GM19043 (cell line): ENCODE measurements at regions not wholly inside any gene's neighbourhood (a gene's known extent, or its start where the extent isn't known, plus 50 kb on each side); places are given as distances from the start of the nearest gene placed in this dataset.
"Not testable (repeated sequence)": the region's sequence is repeated elsewhere in the genome, so short reads cannot be mapped to it uniquely, and the experiment has no call there.

ENCODE experiments used
- ATAC-seq: cut with Tn5 transposase; IDR thresholded peaks from one replicate; pipeline ENCODE4 v1.9.1; 2021; ENCODE audit warnings: low read depth; ENCODE audit not compliant: unreplicated experiment

- ATAC-seq, result not testable (repeated sequence)
These were observed 394.0 kb upstream of the SLC10A2 start for GRCh38 chr13:103460246-103460645.

GRCh38 chr13:103457050-103457449 lies 390.8 kb upstream of the SLC10A2 start:
- not testable (repeated sequence) for ATAC-seq

- no peak for ATAC-seq
These were observed 385.4 kb upstream of the SLC10A2 start for GRCh38 chr13:103451656-103452055.

- ATAC-seq, result no peak
These were observed 377.4 kb upstream of the SLC10A2 start for GRCh38 chr13:103443604-103444003.

- no peak for ATAC-seq
These were observed 371.4 kb upstream of the SLC10A2 start for GRCh38 chr13:103437651-103438050.

- no peak for ATAC-seq
These were observed 369.9 kb upstream of the SLC10A2 start for GRCh38 chr13:103436057-103436654.

GRCh38 chr13:103431856-103432255 lies 365.6 kb upstream of the SLC10A2 start:
- ATAC-seq, result no peak

GRCh38 chr13:103430368-103430767 lies 364.2 kb upstream of the SLC10A2 start:
- ATAC-seq, result no peak

- no peak for ATAC-seq
These were observed 343.8 kb upstream of the SLC10A2 start for GRCh38 chr13:103410002-103410401.

GRCh38 chr13:103406967-103407366 lies 340.8 kb upstream of the SLC10A2 start:
- no peak for ATAC-seq

GRCh38 chr13:103405297-103405696 lies 339.1 kb upstream of the SLC10A2 start:
- ATAC-seq, result no peak

GRCh38 chr13:103403814-103404213 lies 337.6 kb upstream of the SLC10A2 start:
- no peak for ATAC-seq

- ATAC-seq, result no peak
These were observed 337.0 kb upstream of the SLC10A2 start for GRCh38 chr13:103403148-103403740.

- ATAC-seq, result no peak
These were observed 328.9 kb upstream of the SLC10A2 start for GRCh38 chr13:103395139-103395538.

GRCh38 chr13:103394618-103395017 lies 328.4 kb upstream of the SLC10A2 start:
- no peak for ATAC-seq

- no peak for ATAC-seq
These were observed 325.7 kb upstream of the SLC10A2 start for GRCh38 chr13:103391936-103392335.

GRCh38 chr13:103388839-103389238 lies 322.6 kb upstream of the SLC10A2 start:
- no peak for ATAC-seq

- no peak for ATAC-seq
These were observed 320.1 kb upstream of the SLC10A2 start for GRCh38 chr13:103386341-103386740.

- no peak for ATAC-seq
These were observed 307.7 kb upstream of the SLC10A2 start for GRCh38 chr13:103373916-103374315.

- ATAC-seq, result no peak
These were observed 305.1 kb upstream of the SLC10A2 start for GRCh38 chr13:103371271-103371670.

- ATAC-seq, result no peak
These were observed 304.6 kb upstream of the SLC10A2 start for GRCh38 chr13:103370790-103371189.

- ATAC-seq, result no peak
These were observed 292.2 kb upstream of the SLC10A2 start for GRCh38 chr13:103358255-103358932.
